IMR-90 (cell line): ENCODE measurements at regions not wholly inside any gene's neighbourhood (a gene's known extent, or its start where the extent isn't known, plus 50 kb on each side); places are given as distances from the start of the nearest gene placed in this dataset.

Experiments
- CEBPB ChIP-seq: IDR thresholded peaks from 2 replicates; pipeline ENCODE4 v1.6.1; 2012; ENCODE audit warnings: low read depth, low read length, improper control_type of control experiment
- CHD1 ChIP-seq: IDR thresholded peaks from 2 replicates; pipeline ENCODE4 v1.6.1; 2012; ENCODE audit warnings: low read depth, low read length, improper control_type of control experiment
- FOS ChIP-seq: fragments of 150-350 bp; IDR thresholded peaks from 2 replicates; pipeline ENCODE4 v1.6.1; 2016; ENCODE audit warnings: low read depth, low read length
- MAFK ChIP-seq: IDR thresholded peaks from 2 replicates; pipeline ENCODE4 v1.6.1; 2012; ENCODE audit warnings: low read depth, low read length, improper control_type of control experiment
- MAZ ChIP-seq: IDR thresholded peaks from 2 replicates; pipeline ENCODE4 v1.6.1; 2012; ENCODE audit warnings: low read depth, mild to moderate bottlenecking, low read length, improper control_type of control experiment, moderate library complexity, borderline replicate concordance
- MXI1 ChIP-seq: IDR thresholded peaks from 2 replicates; pipeline ENCODE4 v1.6.1; 2012; ENCODE audit warnings: low read depth, mild to moderate bottlenecking, low read length, moderate library complexity, borderline replicate concordance
- NFE2L2 ChIP-seq: fragments of 150-350 bp; IDR thresholded peaks from 2 replicates; pipeline ENCODE4 v1.6.1; 2016; ENCODE audit warnings: low read depth, mild to moderate bottlenecking, low read length
- POLR2A ChIP-seq: IDR thresholded peaks from 2 replicates; pipeline ENCODE4 v1.6.1; 2012; ENCODE audit warnings: mild to moderate bottlenecking, low read depth, low read length
- RCOR1 ChIP-seq: IDR thresholded peaks from 2 replicates; pipeline ENCODE4 v1.6.1; 2012; ENCODE audit warnings: mild to moderate bottlenecking, low read length, improper control_type of control experiment; ENCODE audit not compliant: insufficient replicate concordance
- RFX5 ChIP-seq: IDR thresholded peaks from 2 replicates; pipeline ENCODE4 v1.8.0; 2012; ENCODE audit warnings: low read depth, mild to moderate bottlenecking, low read length, moderate library complexity
- SMC3 ChIP-seq: fragments of 150-350 bp; IDR thresholded peaks from 2 replicates; pipeline ENCODE4 v1.6.1; 2016; ENCODE audit warnings: low read depth, mild to moderate bottlenecking, antibody characterized with exemption, low read length, moderate library complexity
- TF ChIP-seq, protein P1 (sequence below): conservative IDR thresholded peaks from 2 replicates; pipeline ENCODE4 v1.5.1; 2012; ENCODE audit warnings: mild to moderate bottlenecking, low read depth, low read length, improper control_type of control experiment

DNA sequence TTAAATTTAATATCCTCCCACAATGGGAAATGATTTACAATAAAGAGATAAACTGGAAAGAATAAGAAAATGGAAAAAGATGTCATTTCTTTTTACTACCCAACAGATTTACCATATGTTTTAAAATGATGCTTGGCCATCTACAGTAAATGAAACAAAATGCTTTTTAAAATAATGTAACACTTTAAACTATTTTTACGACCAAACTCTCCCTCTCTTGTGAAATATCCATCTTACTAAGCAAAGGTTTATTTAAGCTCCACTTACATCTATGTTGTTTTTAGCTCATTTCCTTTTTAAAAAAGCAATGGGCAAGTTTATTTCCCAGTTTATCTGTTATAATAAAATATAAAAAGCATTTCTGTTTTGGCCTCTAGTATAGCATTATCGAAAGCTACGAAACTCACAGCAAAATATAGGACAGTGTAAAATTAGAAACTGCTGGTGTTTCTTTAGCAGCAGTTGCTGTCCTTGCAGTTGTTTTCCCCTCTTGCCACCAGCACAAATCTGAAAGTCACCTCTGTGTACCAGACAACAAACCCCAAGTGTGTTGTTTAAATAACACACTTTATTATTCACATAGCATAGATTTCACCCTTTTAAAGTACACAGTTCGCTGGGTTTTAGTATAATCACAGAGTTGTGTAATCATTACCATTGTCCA lies 195.1 kb downstream of the CDRT15L2 start:
- TF ChIP-seq, protein P1, sequence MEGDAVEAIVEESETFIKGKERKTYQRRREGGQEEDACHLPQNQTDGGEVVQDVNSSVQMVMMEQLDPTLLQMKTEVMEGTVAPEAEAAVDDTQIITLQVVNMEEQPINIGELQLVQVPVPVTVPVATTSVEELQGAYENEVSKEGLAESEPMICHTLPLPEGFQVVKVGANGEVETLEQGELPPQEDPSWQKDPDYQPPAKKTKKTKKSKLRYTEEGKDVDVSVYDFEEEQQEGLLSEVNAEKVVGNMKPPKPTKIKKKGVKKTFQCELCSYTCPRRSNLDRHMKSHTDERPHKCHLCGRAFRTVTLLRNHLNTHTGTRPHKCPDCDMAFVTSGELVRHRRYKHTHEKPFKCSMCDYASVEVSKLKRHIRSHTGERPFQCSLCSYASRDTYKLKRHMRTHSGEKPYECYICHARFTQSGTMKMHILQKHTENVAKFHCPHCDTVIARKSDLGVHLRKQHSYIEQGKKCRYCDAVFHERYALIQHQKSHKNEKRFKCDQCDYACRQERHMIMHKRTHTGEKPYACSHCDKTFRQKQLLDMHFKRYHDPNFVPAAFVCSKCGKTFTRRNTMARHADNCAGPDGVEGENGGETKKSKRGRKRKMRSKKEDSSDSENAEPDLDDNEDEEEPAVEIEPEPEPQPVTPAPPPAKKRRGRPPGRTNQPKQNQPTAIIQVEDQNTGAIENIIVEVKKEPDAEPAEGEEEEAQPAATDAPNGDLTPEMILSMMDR, result no peak
- TF ChIP-seq SMC3 (no peak), RFX5 (no peak), POLR2A (no peak), NFE2L2 (no peak), RCOR1 (no peak), CEBPB (no peak), MAFK (no peak), CHD1 (no peak), MXI1 (no peak), MAZ (no peak), FOS (no peak)
